B cell (primary cell): ENCODE measurements at regions not wholly inside any gene's neighbourhood (a gene's known extent, or its start where the extent isn't known, plus 50 kb on each side); places are given as distances from the start of the nearest gene placed in this dataset.

ENCODE experiments used
- EZH2 ChIP-seq: IDR thresholded peaks from 2 replicates; pipeline ENCODE4 v1.6.1; 2012; ENCODE audit warnings: borderline replicate concordance, low read depth, mild to moderate bottlenecking, moderate library complexity, low read length; ENCODE audit not compliant: insufficient read depth, poor library complexity, severe bottlenecking
- TF ChIP-seq, protein P1 (sequence below): fragments of 200-600 bp; IDR thresholded peaks from one replicate; pipeline ENCODE4 v1.8.0; 2022; ENCODE audit warnings: antibody characterized with exemption, mild to moderate bottlenecking

DNA sequence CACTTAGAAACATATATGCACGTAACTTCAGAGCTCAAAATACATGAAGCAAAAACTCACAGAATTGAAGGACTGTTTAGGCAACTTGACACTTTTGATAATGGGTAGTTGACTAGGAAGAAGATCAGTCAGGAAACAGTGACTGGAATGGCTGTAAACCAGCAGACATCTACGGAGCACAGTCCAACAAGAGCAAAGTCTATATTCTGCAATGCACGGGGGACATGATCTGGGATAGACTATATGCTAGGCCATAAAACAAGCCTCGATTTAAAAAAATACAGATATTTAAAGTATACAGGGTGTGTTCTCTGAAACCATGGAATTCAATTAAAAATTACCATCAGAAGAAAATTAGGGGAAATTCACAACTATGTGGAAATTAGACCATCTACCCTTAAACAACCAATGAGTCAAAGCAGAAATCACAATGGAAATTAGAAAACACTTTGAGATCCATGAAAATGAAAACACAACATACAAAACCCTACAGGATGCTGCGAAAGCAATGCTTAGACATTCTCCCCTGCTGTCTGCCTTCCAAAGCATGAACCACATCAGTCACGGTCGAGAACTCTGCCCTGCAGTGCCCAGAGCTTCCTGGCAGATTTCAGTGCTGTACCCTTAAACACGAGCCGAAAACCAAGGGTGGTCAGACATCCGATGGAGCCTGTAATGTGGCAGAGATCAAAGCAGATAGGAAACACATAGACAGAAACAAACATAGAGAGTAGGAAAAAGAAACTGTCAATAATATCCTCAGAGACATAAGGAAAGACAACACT, 651.9 kb upstream of the HS6ST1 start:
- TF ChIP-seq, protein P1, sequence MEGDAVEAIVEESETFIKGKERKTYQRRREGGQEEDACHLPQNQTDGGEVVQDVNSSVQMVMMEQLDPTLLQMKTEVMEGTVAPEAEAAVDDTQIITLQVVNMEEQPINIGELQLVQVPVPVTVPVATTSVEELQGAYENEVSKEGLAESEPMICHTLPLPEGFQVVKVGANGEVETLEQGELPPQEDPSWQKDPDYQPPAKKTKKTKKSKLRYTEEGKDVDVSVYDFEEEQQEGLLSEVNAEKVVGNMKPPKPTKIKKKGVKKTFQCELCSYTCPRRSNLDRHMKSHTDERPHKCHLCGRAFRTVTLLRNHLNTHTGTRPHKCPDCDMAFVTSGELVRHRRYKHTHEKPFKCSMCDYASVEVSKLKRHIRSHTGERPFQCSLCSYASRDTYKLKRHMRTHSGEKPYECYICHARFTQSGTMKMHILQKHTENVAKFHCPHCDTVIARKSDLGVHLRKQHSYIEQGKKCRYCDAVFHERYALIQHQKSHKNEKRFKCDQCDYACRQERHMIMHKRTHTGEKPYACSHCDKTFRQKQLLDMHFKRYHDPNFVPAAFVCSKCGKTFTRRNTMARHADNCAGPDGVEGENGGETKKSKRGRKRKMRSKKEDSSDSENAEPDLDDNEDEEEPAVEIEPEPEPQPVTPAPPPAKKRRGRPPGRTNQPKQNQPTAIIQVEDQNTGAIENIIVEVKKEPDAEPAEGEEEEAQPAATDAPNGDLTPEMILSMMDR, result no peak
- TF ChIP-seq EZH2, result no peak
